Suppressor macrophage (primary cell): ENCODE measurements at regions not wholly inside any gene's neighbourhood (a gene's known extent, or its start where the extent isn't known, plus 50 kb on each side); places are given as distances from the start of the nearest gene placed in this dataset.
A peak's percentile ranks its signal among the peaks of the same experiment; 100 is the strongest.

Experiments
- DNase-seq, 4 experiments: peaks; one replicate each; pipeline ENCODE4 v3.0.0-alpha.2; 2020 to 2022

GRCh38 chr13:40149611-40150274, 494.3 kb downstream of the COG6 start:
- peak; percentile 75 to 91 (median 82) for DNase-seq

- DNase-seq, result no peak
These were observed 496.2 kb downstream of the COG6 start for GRCh38 chr13:40151673-40152072.

- DNase-seq, result peak; percentile 71 to 86 (median 80)
These were observed 496.7 kb downstream of the COG6 start for GRCh38 chr13:40152145-40152544.

- no peak for DNase-seq
These were observed 497.5 kb downstream of the COG6 start for GRCh38 chr13:40152922-40153321.

- DNase-seq, result peak in 3 of 4 experiments; percentile 30 to 44 (median 42)
These were observed 498.1 kb downstream of the COG6 start for GRCh38 chr13:40153516-40153915.

GRCh38 chr13:40155201-40155600, 499.7 kb downstream of the COG6 start:
- DNase-seq, result no peak

- DNase-seq, result no peak
These were observed 502.8 kb downstream of the COG6 start for GRCh38 chr13:40158218-40158617.

- DNase-seq, result no peak
These were observed 503.3 kb downstream of the COG6 start for GRCh38 chr13:40158757-40159156.

GRCh38 chr13:40159736-40160135, 504.3 kb downstream of the COG6 start:
- DNase-seq, result no peak

GRCh38 chr13:40160618-40161350, 505.3 kb downstream of the COG6 start:
- no peak for DNase-seq

GRCh38 chr13:40161351-40161810, 505.1 kb downstream of the FOXO1 start:
- no peak for DNase-seq

GRCh38 chr13:40161931-40162330, 504.5 kb downstream of the FOXO1 start:
- no peak for DNase-seq

- peak in 2 of 4 experiments; percentile 16 to 42 for DNase-seq
These were observed 503.1 kb downstream of the FOXO1 start for GRCh38 chr13:40163066-40164000.

- DNase-seq, result peak; percentile 64 to 86 (median 82)
These were observed 502.3 kb downstream of the FOXO1 start for GRCh38 chr13:40164133-40164532.

GRCh38 chr13:40165316-40165932, 501.0 kb downstream of the FOXO1 start:
- DNase-seq, result peak; percentile 56 to 81 (median 70)

- no peak for DNase-seq
These were observed 499.1 kb downstream of the FOXO1 start for GRCh38 chr13:40167327-40167726.

GRCh38 chr13:40168425-40169166, 497.8 kb downstream of the FOXO1 start:
- DNase-seq, result no peak

GRCh38 chr13:40169476-40169875, 497.0 kb downstream of the FOXO1 start:
- DNase-seq, result no peak

GRCh38 chr13:40170091-40170490, 496.4 kb downstream of the FOXO1 start:
- DNase-seq, result peak; percentile 14 to 34 (median 33)

- DNase-seq, result peak in 1 of 4 experiments; percentile 17
These were observed 495.5 kb downstream of the FOXO1 start for GRCh38 chr13:40170982-40171381.

- no peak for DNase-seq
These were observed 494.9 kb downstream of the FOXO1 start for GRCh38 chr13:40171566-40171965.

- no peak for DNase-seq
These were observed 494.3 kb downstream of the FOXO1 start for GRCh38 chr13:40172149-40172591.
